GM21723 (cell line): ENCODE measurements at regions not wholly inside any gene's neighbourhood (a gene's known extent, or its start where the extent isn't known, plus 50 kb on each side); places are given as distances from the start of the nearest gene placed in this dataset.

ENCODE experiments used
- ATAC-seq: cut with Tn5 transposase; IDR thresholded peaks from one replicate; pipeline ENCODE4 v1.9.1; 2021; ENCODE audit warnings: mild to moderate bottlenecking, moderate library complexity; ENCODE audit not compliant: unreplicated experiment

DNA sequence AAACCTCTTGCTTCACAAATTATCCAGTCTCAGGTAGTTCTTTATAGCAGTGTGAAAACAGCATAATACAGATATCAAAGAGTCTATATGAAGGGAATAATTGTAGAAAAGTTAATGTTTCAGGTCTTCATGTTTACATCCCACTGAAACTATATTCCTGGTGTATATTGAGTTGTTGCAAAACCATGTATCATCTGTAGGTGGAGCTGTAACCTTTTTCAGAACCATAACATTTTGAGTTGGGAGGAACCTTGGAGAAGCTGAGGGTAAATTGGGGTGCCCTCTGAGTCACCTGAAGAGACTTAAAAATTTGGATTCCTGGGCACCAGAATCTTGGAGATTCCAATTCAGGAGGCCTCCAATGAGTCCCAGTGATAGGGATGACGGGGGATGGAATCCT, 51.9 kb upstream of the TAPT1 start:
- no peak for ATAC-seq
